ENCODE measurements at regions not wholly inside any gene's neighbourhood (a gene's known extent, or its start where the extent isn't known, plus 50 kb on each side); places are given as distances from the start of the nearest gene placed in this dataset.

DNA sequence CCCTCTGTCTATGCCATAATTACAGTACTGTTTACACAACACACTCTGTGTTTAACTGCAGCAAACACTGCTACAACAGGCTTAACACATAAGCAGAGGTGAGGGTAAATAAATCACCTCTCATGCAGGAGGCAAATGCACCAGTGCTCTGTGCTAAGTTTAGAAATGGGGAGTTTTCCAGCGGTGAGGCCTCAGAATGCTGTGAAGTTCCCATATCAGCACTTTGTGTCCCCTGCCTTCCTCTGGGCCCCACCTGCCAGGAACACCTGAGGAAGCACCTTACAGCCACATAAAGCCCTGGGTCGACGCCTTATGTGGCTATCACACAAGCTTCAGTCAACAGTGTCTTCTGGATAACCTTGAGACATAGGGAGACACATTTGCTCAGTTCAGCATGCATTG lies 304.5 kb downstream of the HAPSTR1 start:
- TF ChIP-seq, protein P1, sequence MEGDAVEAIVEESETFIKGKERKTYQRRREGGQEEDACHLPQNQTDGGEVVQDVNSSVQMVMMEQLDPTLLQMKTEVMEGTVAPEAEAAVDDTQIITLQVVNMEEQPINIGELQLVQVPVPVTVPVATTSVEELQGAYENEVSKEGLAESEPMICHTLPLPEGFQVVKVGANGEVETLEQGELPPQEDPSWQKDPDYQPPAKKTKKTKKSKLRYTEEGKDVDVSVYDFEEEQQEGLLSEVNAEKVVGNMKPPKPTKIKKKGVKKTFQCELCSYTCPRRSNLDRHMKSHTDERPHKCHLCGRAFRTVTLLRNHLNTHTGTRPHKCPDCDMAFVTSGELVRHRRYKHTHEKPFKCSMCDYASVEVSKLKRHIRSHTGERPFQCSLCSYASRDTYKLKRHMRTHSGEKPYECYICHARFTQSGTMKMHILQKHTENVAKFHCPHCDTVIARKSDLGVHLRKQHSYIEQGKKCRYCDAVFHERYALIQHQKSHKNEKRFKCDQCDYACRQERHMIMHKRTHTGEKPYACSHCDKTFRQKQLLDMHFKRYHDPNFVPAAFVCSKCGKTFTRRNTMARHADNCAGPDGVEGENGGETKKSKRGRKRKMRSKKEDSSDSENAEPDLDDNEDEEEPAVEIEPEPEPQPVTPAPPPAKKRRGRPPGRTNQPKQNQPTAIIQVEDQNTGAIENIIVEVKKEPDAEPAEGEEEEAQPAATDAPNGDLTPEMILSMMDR (IDR thresholded peaks at IDR 0.05), result no peak
- TF ChIP-seq POLR2A (IDR thresholded peaks at IDR 0.05), result no peak

Data from body of pancreas (tissue), 4 donors.